Muscle layer of duodenum (tissue), 2 donors: ENCODE measurements at regions not wholly inside any gene's neighbourhood (a gene's known extent, or its start where the extent isn't known, plus 50 kb on each side); places are given as distances from the start of the nearest gene placed in this dataset.

Experiments used
- H3K27ac ChIP-seq: one replicate; pipeline ENCODE4 v1.7.0; 2013; ENCODE audit warnings: mild to moderate bottlenecking, low read length
- H3K27me3 ChIP-seq: one replicate; pipeline ENCODE4 v1.7.0; 2013; ENCODE audit warnings: low read depth, mild to moderate bottlenecking, control low read depth, low read length
- H3K36me3 ChIP-seq, 2 donors: one replicate each; pipeline ENCODE4 v1.7.0; 2013; ENCODE audit warnings: low read length in 2 of 2, control low read depth in 1 of 2, mild to moderate bottlenecking in 1 of 2; ENCODE audit not compliant: insufficient read depth in 2 of 2, control insufficient read depth in 1 of 2
- H3K4me1 ChIP-seq, 2 donors: one replicate each; pipeline ENCODE4 v1.7.0; 2013; ENCODE audit warnings: low read length in 2 of 2, mild to moderate bottlenecking in 2 of 2, control low read depth in 1 of 2, moderate library complexity in 1 of 2; ENCODE audit not compliant: insufficient read depth in 2 of 2, control insufficient read depth in 1 of 2
- H3K4me3 ChIP-seq, 2 donors: one replicate each; pipeline ENCODE4 v1.7.0; 2013; ENCODE audit warnings: low read length in 2 of 2, low read depth in 1 of 2, mild to moderate bottlenecking in 1 of 2
- H3K9me3 ChIP-seq, 2 donors: one replicate each; pipeline ENCODE4 v1.7.0; 2013; ENCODE audit warnings: low read length in 2 of 2, control low read depth in 1 of 2, mild to moderate bottlenecking in 1 of 2; ENCODE audit not compliant: control insufficient read depth in 1 of 2
- donor health status: healthy.

DNA sequence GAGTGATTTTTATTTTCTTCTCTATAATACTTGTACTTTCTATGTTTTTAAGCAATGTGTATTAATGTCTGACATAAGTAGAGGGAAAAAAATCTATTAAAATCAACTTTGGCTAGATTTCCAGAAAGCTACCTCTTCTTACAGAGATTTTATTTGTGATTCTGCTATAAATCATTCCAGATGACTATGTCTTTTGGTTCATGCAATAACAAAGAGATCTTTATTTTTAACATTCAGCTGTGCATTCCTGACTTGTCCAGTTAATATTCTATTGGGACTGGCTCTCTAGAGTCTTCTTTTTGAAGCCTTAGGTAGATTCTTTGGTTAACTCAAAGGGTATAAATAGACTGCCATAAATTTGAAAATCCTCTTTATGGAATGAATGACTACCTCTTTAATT, 74.3 kb upstream of the ARPP21 start:
- Histone ChIP-seq H3K36me3 (no peaks in the 10 kb centered on the region), H3K9me3 (peaks cover 0 to 2% of the 10 kb centered on the region in 2 donors), H3K4me1 (no peaks in the 10 kb centered on the region), H3K27me3 (no peaks in the 10 kb centered on the region), H3K4me3 (no peak overlapping the region), H3K27ac (no peak overlapping the region)
